ENCODE measurements at regions not wholly inside any gene's neighbourhood (a gene's known extent, or its start where the extent isn't known, plus 50 kb on each side); places are given as distances from the start of the nearest gene placed in this dataset.

- TF ChIP-seq CTCF (IDR thresholded peaks at IDR 0.05; ENCODE audit: low read length) (no peak), EZH2 (IDR thresholded peaks at IDR 0.05; ENCODE audit: borderline replicate concordance, low read length) (no peak)
These were observed 408.4 kb upstream of the SEL1L start for GRCh38 chr14:81942071-81942470.
